Stimulated activated CD8-positive, alpha-beta memory T cell treated with anti-CD3 and anti-CD28 coated beads, Interleukin-12 subunit alpha, Interleukin-12 subunit beta, amount 100 ng/mL, for 24 hours (primary cell): ENCODE measurements at regions not wholly inside any gene's neighbourhood (a gene's known extent, or its start where the extent isn't known, plus 50 kb on each side); places are given as distances from the start of the nearest gene placed in this dataset.
"Not testable (repeated sequence)": the region's sequence is repeated elsewhere in the genome, so short reads cannot be mapped to it uniquely, and the experiment has no call there.

Experiments
- DNase-seq: peaks from one replicate; pipeline ENCODE4 v3.0.0-alpha.2; 2020; ENCODE audit errors: extremely low read depth

DNA sequence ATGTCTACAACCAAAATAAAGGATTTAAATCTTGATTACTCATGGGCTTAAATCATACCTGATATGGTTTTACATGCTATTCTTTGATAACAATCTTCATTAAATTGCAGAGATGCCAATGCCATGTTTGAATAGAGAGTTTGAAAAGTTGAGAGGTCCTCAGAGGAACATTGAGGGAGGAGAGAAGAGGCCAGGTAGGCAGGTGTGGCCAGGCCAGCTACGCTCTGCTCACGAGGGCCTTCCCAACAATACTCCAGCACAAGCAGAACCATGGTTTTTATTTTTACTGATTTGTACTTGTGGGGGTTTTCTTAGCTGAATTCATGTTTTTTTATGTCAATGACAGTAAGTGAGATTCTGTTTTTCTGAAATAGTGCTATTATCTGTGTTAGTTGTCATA lies 158.1 kb upstream of the RFC3 start:
- DNase-seq = no peak

DNA sequence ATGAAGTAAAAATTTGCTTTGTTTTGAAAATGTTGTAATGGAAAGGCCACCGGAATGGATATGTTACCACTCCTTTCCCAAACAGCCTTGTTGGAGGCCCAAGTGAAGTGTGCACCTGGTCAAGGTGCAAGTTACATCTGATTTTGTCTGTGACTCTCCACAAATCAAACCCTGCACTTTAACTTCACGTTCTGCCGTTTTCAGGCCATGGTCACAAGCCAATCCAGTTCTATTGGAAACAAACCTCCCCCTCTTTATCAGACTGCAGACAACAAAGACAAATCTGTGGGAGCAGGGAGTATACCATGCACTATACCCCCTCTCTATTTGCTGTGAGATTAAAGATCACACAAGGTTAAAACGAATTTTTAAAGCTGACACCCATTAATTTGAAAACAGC lies 155.6 kb upstream of the RFC3 start:
- DNase-seq = no peak

DNA sequence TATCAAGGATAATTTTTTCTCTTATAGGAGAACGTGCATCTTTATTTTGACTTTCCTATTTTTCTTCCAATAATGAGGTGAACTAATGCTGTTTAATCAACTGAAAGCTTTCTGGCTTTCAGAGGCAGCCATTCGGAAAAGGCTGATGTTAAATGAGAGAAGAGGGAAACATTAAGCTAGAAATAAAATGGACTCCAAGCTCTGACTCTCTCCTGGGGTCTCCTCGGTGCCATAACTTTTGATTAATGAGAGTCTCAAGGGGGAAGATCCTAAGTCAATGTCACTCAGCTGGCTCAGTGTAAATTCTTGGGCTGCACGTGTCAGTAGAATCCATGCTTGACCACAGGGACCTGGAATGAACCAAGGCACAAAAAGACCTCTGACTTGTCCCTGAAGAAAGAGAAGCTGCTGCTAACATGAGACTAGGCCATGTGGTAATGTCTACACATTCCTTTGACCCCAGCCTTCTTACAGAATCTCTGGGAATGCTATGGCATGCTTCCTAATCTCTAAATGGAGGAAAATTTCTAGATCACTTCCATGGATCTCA lies 152.2 kb upstream of the RFC3 start:
- DNase-seq = no peak

DNA sequence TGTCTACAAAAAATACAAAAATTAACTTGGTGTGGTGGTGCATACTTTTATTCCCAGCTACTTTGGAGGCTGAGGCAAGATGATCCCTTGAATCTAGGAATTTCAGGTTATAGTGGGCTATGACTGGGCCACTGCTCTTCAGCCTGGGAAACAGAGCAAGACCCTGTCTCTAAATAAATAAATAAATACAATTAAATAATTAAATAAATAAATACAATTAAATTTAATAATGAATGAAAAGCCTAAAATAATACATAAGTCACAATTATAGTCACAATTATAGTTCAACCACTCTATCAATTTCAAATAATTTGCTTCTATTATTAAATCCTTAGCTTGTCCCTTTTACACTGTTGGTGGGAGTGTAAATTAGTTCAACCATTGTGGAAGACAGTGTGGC lies 146.4 kb upstream of the RFC3 start:
- no peak for DNase-seq

DNA sequence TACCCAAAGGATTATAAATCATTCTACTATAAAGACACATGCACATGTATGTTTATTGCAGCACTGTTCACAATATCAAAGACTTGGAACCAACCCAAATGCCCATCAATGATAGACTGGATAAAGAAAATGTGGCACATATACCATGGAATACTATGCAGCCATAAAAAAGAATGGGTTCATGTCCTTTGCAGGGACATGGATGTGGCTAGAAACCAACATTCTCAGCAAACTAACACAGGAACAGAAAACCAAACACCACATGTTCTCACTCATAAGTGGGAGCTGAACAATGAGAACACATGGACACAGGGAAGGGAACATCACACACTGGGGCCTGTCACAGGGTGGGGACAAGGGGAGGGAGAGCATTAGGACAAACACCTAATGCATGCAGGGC lies 145.9 kb upstream of the RFC3 start:
- DNase-seq = not testable (repeated sequence)

GRCh38 chr13:33676045-33676989 lies 141.6 kb upstream of the RFC3 start:
- no peak for DNase-seq

- DNase-seq = no peak
Measured at GRCh38 chr13:33677215-33677614, 140.7 kb upstream of the RFC3 start.

DNA sequence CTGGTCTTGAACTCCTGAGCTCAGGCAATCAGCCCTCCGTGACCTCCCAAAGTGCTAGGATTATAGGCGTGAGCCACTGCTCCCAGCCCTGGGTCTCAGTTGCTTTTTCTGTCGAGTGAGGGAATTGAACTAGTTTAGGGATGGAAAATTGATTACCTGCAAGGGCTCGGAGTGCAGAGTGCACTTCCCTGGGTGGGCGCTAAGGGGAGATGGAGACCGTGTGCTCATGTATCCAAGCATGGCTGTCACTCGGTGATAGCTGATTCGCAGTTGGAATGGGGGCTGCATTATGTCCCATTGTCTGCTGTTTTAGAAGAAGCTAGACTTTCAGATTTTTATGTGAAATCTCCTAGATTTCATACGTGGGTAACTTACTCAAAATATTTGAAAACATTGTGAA lies 139.9 kb upstream of the RFC3 start:
- DNase-seq = no peak

GRCh38 chr13:33678906-33679657 lies 138.9 kb upstream of the RFC3 start:
- peak; percentile 47 for DNase-seq

GRCh38 chr13:33679658-33680012 lies 138.3 kb upstream of the RFC3 start:
- no peak for DNase-seq

DNA sequence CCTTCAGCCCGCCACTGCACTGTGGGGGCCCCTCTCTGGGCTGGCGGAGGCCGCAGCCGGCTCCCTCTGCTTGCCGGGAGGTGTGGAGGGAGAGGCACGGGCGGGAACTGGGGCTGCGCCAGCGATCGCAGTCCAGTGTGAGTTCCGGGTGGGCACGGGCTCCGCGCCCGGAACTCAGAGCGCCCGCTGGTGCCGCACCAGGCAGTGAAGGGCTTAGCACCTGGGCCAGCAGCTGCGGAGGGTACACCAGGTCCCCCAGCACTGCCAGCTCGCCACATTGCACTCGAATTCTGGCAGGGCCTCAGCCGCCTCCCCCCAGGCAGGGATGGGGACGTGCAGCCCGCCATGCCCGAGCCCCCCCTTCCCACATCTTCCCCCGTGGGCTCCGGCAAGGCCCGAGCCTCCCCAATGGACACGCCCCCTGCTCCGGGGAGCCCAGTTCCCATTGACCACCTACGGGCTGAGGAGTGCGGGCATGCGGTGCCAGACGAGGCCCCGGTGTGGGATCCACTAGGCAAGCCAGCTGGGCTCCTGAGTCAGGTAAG lies 135.9 kb upstream of the RFC3 start:
- no peak for DNase-seq

- DNase-seq = not testable (repeated sequence)
Measured at GRCh38 chr13:33682646-33683045, 135.3 kb upstream of the RFC3 start.

DNA sequence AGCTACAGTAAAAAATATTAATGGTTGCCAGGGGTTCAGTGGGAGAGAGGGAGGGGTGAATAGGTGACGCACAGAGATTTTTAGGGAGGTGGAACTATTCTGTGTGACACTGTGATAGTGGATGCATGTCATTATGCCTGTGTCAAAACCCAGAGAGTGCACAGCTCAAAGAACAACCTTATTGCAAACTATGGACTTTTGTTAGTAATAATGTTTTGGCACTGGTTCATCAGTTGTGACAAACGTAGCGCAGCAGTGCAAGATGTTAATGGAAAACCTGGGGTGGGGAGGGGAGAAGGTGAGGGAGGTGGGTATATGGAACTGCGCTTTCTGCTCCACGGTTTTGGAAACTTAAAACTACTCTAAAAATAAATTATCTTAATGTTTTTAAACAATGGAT lies 134.6 kb upstream of the RFC3 start:
- DNase-seq = no peak

GRCh38 chr13:33684874-33685273 lies 133.1 kb upstream of the RFC3 start:
- no peak for DNase-seq

- DNase-seq = no peak
Measured at GRCh38 chr13:33686772-33687480, 131.0 kb upstream of the RFC3 start.

GRCh38 chr13:33690354-33690753 lies 127.6 kb upstream of the RFC3 start:
- no peak for DNase-seq

GRCh38 chr13:33691980-33692379 lies 126.0 kb upstream of the RFC3 start:
- DNase-seq = no peak

DNA sequence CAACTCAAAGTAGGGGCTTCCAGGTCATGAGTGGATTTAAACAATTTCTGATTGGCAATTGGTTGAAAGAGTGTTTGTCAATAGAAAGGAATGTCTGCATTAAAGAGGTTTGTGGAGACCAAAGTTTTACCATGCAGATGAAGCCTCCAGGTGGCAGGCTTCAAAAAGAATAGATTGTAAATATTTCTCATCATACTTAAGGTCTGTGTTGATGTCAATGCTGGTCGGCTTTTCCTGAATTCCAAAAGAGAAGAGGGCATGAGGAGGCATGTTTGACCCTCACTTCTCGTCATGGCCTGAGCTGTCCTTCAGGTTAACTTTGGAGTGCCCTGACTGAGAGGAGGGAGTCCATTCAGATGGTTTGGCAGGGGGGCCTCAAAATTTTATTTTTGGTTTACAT lies 125.4 kb upstream of the RFC3 start:
- no peak for DNase-seq

DNA sequence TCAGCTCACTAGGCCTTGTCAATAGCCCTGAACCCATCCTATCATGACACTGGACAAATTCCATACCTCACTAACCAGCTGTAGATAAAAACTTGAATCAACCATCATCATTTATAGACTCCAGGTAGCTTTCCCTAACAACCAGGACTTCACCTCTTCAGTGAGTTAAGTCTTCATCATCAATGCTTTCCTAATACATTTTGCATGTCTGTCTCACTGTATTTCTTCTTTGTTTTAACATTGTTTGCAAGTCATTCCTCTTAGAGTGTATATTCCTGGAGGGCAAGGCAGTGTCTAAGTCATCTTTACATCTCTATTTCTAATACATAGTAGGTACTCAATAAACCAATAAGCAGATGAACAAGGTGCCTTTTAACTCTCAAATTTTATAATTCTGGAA lies 123.4 kb upstream of the RFC3 start:
- no peak for DNase-seq

DNA sequence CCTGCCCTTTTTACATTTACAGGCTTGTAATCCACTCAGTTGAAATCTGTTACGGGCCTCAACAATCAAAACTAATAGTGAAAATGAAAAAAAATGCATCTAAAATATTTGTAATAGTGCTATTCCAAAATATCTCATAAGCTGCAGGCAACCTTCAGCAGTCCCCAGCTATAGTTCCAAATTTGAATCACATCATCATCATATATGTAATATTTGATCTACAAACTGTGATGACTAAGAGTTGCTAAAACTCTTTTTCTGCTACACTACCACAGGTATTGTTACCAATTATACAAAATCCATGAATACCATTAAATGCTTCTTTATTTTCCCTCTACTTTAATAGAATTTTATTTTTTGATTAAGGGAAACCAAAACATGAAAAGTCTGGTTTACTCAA lies 121.4 kb upstream of the RFC3 start:
- DNase-seq = no peak

DNA sequence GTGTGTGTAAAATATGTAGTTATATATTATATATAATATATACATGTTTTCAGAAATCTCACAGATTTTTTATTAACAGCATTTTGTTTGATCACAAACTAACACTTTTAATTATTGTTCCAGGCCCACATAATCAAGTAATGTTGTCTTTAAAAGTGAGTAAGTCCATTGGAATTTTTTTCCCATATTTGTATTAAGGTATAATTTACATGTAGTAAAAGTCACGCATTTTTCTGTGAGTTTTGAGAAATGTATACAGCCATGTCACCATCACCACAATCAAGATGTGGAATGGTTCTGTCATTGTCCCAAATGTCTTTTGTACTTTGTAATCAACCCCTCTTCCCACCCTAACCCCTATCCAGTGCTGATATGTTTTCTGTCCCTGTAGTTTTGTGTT lies 120.0 kb upstream of the RFC3 start:
- DNase-seq = no peak

- no peak for DNase-seq
Measured at GRCh38 chr13:33707449-33707848, 110.5 kb upstream of the RFC3 start.
